ENCODE measurements at regions not wholly inside any gene's neighbourhood (a gene's known extent, or its start where the extent isn't known, plus 50 kb on each side); places are given as distances from the start of the nearest gene placed in this dataset.

DNA sequence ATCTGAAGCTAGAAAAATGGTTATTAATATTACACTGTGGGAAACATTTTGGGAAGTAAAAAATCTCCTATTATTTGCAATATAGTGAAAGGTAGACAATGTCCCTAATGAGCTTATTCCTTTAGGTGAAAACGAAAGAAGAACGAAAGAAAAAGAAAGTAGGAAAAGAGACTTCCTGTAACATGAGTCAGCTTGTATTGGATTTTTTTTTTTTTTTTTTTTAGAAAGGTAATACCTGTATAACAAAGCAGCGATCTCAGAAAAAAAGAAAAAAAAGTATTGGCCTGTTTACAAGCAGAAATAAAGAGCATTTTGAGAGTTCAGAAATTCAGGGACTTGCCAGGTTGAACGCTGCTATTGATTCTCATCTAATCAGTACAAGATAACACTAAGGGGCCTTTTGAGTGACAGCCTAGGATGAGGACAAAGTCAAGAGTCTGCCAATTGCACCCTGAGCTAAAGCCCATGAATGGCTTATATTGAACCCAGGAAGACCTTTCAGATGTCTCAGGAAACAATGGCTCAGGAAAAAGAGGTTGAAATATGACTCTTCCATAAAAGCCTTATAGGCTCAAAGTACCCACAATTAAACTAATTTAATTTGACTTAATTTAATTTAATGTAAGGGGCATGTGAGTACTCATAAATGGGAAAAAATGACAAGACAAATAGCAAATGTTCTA lies 615.6 kb upstream of the CDH2 start:
- DNase-seq (ENCODE audit: low read depth, low spot score) (no peak), ATAC-seq (no peak)
- ChIA-PET POLR2A (no interaction called here), CTCF (no interaction called here)
- H3K4me3 ChIP-seq (ENCODE audit: low read depth in 2 of 2, low read length in 2 of 2), result no peak overlapping the region
- intact Hi-C loops (cut with micrococcal nuclease; ENCODE audit: unreplicated experiment) (no loop called here), in situ Hi-C loops (cut with HindIII; ENCODE audit: low pct_unique_long_range_greater_than_20kb, low sequenced_read_pairs) (no loop called here)
- no peaks in the 10 kb centered on the region for H3K36me3 ChIP-seq (ENCODE audit: control insufficient read depth, insufficient read depth, low read length)
- no peak overlapping the region for H3K27ac ChIP-seq (ENCODE audit: low read length)
- H3K9me3 ChIP-seq (ENCODE audit: control insufficient read depth, insufficient read depth, low read depth, low read length), result no peaks in the 10 kb centered on the region
- no TSS peak for BruUV-seq (replicated peaks)
- no peaks in the 10 kb centered on the region for H3K27me3 ChIP-seq (ENCODE audit: control insufficient read depth, insufficient read depth, low read length)
- TF ChIP-seq SIN3A (IDR thresholded peaks at IDR 0.05; ENCODE audit: borderline replicate concordance, insufficient read depth, low read depth, low read length) (no peak), TCF7L2 (IDR thresholded peaks at IDR 0.05; ENCODE audit: low read depth, low read length) (no peak), POLR2AphosphoS5 (IDR thresholded peaks at IDR 0.05; ENCODE audit: low read depth, low read length) (no peak)
- TF ChIP-seq, protein P1, sequence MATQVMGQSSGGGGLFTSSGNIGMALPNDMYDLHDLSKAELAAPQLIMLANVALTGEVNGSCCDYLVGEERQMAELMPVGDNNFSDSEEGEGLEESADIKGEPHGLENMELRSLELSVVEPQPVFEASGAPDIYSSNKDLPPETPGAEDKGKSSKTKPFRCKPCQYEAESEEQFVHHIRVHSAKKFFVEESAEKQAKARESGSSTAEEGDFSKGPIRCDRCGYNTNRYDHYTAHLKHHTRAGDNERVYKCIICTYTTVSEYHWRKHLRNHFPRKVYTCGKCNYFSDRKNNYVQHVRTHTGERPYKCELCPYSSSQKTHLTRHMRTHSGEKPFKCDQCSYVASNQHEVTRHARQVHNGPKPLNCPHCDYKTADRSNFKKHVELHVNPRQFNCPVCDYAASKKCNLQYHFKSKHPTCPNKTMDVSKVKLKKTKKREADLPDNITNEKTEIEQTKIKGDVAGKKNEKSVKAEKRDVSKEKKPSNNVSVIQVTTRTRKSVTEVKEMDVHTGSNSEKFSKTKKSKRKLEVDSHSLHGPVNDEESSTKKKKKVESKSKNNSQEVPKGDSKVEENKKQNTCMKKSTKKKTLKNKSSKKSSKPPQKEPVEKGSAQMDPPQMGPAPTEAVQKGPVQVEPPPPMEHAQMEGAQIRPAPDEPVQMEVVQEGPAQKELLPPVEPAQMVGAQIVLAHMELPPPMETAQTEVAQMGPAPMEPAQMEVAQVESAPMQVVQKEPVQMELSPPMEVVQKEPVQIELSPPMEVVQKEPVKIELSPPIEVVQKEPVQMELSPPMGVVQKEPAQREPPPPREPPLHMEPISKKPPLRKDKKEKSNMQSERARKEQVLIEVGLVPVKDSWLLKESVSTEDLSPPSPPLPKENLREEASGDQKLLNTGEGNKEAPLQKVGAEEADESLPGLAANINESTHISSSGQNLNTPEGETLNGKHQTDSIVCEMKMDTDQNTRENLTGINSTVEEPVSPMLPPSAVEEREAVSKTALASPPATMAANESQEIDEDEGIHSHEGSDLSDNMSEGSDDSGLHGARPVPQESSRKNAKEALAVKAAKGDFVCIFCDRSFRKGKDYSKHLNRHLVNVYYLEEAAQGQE (IDR thresholded peaks at IDR 0.05; ENCODE audit: insufficient read depth in 1 of 2, low read depth in 2 of 2, low read length in 1 of 2), result no peak
- no peaks in the 10 kb centered on the region for H3K4me1 ChIP-seq (ENCODE audit: control insufficient read depth, insufficient read depth, low read length)

DNA sequence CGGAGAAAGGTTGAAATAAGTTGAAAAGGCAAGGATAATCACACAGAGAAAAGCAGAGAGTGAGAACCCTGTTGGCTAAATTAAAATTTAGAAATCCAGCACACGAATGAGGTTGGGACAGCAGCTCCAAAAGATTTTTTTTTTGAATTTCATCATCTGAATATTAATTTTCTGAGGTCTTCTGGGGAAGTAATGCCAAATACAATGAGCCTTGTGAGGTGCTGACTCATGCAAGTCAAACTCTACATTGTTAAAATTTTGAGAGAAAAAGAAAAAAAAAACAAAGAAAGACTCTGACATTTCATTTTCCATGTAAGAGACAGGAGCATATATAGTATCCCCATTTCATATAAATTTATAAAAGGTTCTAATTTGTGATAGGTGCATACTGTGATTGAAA lies 614.2 kb upstream of the CDH2 start:
- TF ChIP-seq POLR2AphosphoS5 (IDR thresholded peaks at IDR 0.05; ENCODE audit: low read depth, low read length) (no peak), TCF7L2 (IDR thresholded peaks at IDR 0.05; ENCODE audit: low read depth, low read length) (no peak), SIN3A (IDR thresholded peaks at IDR 0.05; ENCODE audit: borderline replicate concordance, insufficient read depth, low read depth, low read length) (no peak)
- TF ChIP-seq, protein P1 (IDR thresholded peaks at IDR 0.05; ENCODE audit: insufficient read depth in 1 of 2, low read depth in 2 of 2, low read length in 1 of 2), result no peak
- TF ChIP-seq, protein P2, sequence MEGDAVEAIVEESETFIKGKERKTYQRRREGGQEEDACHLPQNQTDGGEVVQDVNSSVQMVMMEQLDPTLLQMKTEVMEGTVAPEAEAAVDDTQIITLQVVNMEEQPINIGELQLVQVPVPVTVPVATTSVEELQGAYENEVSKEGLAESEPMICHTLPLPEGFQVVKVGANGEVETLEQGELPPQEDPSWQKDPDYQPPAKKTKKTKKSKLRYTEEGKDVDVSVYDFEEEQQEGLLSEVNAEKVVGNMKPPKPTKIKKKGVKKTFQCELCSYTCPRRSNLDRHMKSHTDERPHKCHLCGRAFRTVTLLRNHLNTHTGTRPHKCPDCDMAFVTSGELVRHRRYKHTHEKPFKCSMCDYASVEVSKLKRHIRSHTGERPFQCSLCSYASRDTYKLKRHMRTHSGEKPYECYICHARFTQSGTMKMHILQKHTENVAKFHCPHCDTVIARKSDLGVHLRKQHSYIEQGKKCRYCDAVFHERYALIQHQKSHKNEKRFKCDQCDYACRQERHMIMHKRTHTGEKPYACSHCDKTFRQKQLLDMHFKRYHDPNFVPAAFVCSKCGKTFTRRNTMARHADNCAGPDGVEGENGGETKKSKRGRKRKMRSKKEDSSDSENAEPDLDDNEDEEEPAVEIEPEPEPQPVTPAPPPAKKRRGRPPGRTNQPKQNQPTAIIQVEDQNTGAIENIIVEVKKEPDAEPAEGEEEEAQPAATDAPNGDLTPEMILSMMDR (IDR thresholded peaks at IDR 0.05), result no peak
- ATAC-seq (no peak), DNase-seq (ENCODE audit: low read depth, low spot score) (no peak)
- Histone ChIP-seq H3K4me1 (ENCODE audit: control insufficient read depth, insufficient read depth, low read length) (no peaks in the 10 kb centered on the region), H3K9me3 (ENCODE audit: control insufficient read depth, insufficient read depth, low read depth, low read length) (no peaks in the 10 kb centered on the region), H3K36me3 (ENCODE audit: control insufficient read depth, insufficient read depth, low read length) (no peaks in the 10 kb centered on the region), H3K27ac (ENCODE audit: low read length) (no peak overlapping the region), H3K4me3 (ENCODE audit: low read depth in 2 of 2, low read length in 2 of 2) (no peak overlapping the region), H3K27me3 (ENCODE audit: control insufficient read depth, insufficient read depth, low read length) (no peaks in the 10 kb centered on the region)
- intact Hi-C loops (cut with micrococcal nuclease; ENCODE audit: unreplicated experiment), result no loop called here
- no TSS peak for BruUV-seq (replicated peaks)
- in situ Hi-C loops (cut with HindIII; ENCODE audit: low pct_unique_long_range_greater_than_20kb, low sequenced_read_pairs), result no loop called here
- CTCF ChIA-PET, result no interaction called here
- POLR2A ChIA-PET, result no interaction called here

All from Panc1 (cell line).